GM18507 (cell line): ENCODE measurements at regions not wholly inside any gene's neighbourhood (a gene's known extent, or its start where the extent isn't known, plus 50 kb on each side); places are given as distances from the start of the nearest gene placed in this dataset.
"Not testable (repeated sequence)": the region's sequence is repeated elsewhere in the genome, so short reads cannot be mapped to it uniquely, and the experiment has no call there.

Experiments used
- DNase-seq: peaks from one replicate; pipeline ENCODE4 v3.0.0; 2011; ENCODE audit warnings: low read depth; ENCODE audit not compliant: insufficient read length; ENCODE audit errors: extremely low spot score
- FAIRE-seq: peaks from 2 replicates; lab custom pipeline; 2011; peaks lifted over from hg19 to GRCh38; lab: Jason Lieb, UNC

DNA sequence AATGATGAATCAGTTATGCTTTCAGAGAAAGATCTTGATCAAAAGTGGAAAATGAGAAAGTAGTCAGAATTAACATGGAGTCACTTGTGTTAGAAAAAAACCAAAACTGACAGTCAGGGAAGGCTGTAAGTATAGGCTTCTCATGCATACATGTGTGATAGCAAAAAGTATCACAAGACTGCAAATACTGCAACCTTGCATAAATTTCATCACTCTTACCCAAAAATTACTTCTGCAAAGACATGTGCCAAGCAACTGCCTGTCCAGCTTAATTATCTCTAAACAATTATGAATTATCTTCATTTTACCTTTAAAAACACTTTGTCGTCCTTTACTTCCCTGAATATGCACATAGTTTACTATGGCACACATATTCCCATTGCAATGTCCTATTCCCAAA, 2466.4 kb upstream of the PCDH20 start:
- FAIRE-seq (no peak), DNase-seq (no peak)

DNA sequence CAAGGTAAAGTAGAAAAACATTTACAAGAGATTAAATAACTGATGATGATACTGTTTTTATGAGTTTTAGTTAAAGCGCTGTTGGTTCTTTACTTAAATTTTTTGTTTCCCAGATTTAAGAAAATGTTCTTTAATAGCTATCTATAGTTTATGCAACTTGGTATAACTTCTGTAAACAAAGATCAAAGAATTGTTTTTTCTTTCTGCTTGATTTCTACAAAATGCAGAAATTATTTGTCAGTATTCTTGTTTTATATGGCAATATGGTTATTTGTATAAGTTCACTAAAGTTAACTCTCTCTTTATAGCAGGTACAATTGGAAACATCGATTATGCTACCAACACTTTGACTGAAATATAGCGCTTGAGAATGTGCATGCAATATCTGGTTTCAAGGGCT, 2465.1 kb upstream of the PCDH20 start:
- DNase-seq (no peak), FAIRE-seq (no peak)

DNA sequence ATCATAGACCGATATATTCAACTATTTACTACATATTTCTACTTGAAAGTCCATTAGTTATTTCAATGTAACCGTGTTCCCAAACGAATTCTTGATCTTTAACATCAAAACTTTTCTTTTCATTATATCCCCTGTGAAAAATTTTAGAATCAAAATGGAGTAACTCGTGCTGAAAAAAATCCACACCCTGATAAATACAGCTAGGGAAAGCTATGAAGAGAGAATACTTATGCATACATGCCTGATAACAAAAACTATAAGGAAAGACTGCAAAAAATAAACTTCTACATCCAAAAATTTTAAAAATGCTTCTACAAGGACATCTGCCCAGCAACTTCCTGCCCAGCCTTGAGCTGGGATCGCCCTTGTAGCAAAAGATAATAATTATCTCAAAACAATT, 2458.3 kb upstream of the PCDH20 start:
- no peak for FAIRE-seq
- no peak for DNase-seq

DNA sequence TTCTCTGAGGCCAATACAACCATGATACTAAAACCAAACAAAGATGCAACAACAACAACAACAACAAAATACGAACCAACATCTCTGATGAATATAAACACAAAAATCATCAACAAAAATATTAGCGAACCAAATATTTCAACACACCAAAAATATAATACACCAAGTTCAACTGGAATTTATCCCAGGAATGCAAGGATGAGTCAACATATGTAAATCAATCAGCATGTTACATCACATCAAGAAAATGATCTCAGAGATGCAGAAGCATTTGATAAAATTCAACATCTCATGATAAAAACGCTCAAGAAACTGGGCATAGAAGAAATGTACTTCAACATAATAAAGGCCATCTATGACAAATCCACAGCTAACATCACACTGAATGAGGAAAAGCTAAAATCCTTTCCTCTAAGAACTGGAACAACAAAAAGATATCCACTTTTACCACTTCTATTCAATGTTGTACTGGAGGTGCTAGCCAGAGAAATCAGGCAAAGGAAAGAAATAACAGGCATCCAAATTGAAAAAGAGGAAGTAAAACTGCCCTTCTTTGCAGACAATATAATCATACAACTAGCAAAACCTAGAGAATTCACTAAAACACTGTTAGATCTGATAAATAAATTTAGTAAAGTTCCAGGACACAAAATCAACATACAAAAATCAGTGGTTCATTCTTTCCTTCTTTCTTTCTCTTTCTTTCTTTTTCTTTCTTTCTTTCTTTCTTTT, 2448.7 kb upstream of the PCDH20 start:
- FAIRE-seq: no peak
- no peak for DNase-seq

- no peak for DNase-seq
- FAIRE-seq: no peak
Observed at GRCh38 chr13:63855457-63856118, 2439.9 kb upstream of the PCDH20 start.

- FAIRE-seq (no peak), DNase-seq (no peak)
Observed at GRCh38 chr13:63853816-63854215, 2438.2 kb upstream of the PCDH20 start.

GRCh38 chr13:63851526-63851925, 2435.9 kb upstream of the PCDH20 start:
- DNase-seq (no peak), FAIRE-seq (no peak)

DNA sequence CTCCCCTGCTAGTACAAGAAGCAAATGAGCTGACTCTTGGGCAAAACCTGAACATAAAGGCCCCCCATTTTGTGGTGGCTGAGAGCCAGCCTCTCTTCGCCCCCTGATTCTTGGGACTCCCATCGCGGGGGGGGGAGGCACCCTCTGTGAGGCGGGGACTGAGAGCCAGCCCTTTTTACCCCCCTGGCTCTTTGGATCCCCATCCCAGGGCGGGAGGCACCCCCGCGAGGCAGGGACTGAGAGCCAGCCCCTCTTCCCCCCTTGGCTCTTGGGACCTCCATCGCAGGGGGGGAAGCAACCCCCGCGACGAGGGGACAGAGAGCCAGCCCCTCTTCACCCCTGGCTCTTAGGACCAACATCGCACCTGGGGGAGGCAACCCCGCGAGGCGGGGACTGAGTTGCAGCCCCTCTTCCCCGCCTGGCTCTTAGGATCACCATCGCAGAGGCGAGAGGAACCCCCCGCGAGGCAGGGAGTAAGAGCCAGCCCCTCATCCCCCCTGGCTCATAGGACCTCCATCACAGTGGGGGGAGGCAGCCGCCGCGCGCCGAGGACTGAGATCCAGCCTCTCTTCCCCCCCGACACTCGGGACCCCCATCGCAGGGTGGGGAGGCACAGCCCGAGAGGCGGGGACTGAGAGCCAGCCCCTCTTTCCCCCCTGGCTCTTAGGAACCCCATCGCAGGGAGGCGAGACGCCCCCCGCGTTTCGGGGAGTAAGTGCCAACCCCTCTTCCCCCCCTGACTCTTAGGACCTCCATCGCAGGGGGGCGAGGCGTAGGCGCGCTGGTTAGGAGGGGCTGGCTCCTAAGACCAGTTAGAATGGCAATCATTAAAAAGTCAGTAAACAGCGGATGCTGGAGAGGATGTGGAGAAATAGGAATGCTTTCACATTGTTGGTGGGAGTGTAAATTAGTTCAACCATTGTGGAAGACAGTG, 2428.4 kb upstream of the PCDH20 start:
- no peak for DNase-seq
- no peak for FAIRE-seq

DNA sequence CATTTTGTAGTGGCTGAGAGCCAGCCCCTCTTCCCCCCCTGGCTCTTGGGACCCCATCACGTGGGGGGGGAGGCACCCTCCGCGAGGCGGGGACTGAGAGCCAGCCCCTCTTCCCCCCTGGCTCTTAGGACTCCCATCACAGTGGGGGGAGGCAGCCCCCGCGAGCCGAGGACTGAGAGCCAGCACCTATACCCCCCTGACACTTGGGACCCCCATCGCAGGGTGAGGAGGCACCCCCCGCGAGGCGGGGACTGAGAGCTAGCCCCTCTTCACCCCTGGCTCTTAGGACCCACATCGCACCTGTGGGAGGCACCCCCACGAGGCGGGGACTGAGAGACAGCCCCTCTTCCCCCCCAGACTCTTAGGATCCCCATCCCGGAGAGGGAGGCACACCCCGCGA, 2426.5 kb upstream of the PCDH20 start:
- no peak for DNase-seq
- no peak for FAIRE-seq

DNA sequence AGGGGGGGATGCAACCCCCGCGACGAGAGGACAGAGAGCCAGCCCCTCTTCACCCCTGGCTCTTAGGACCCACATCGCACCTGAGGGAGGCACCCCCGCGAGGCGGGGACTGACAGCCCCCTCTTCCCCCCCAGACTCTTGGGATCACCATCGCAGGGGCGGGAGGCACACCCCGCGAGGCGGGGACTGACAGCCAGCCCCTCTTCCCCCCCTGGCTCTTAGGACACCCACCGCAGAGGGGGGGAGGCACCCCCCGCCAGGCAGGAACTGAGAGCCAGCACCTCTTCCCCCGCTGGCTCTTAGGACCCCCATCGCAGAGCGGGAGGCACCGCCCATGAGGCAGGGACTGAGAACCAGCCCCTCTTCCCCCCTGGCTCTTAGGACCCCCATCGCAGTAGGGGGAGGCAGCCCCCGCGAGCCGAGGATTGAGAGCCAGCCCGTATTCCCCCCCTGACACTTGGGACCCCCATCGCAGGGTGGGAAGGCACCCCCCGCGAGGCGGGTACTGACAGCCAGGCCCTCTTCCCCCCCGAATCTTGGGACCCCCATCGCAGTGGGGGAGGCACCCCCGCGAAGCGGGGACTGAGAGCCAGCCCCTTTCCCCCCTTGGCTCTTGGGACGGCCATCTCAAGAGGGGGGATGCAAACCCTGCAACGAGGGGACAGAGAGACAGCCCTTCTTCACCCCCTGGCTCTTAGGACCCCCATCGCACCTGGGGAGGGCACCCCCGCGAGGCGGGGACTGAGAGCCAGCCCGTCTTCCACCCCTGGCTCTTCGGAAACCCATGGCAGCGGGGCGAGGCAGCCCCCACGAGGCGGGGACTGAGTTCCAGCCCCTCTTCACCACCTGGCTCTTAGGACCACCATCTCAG, 2425.1 kb upstream of the PCDH20 start:
- DNase-seq (no peak), FAIRE-seq (no peak)

- no peak for DNase-seq
- no peak for FAIRE-seq
Observed at GRCh38 chr13:63838366-63839110, 2422.9 kb upstream of the PCDH20 start.

DNA sequence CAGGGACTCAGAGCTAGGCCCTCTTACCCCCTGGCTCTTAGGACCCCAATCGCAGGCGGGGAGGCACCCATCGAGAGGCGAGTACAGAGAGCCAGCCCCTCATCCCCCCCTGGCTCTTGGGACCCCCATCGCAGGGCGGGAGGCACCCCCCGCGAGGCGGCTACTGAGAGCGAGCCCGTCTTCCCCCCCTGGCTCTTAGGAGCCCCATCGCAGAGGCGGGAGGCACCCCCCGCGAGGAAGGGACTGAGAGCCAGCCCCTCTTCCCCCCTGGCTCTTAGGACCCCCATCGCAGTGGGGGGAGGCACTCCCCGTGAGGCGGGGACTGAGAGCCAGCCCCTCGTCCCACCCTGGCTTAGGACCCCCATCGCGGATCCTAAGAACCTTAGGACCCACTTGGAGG, 2422.1 kb upstream of the PCDH20 start:
- DNase-seq, FAIRE-seq: not testable (repeated sequence)

DNA sequence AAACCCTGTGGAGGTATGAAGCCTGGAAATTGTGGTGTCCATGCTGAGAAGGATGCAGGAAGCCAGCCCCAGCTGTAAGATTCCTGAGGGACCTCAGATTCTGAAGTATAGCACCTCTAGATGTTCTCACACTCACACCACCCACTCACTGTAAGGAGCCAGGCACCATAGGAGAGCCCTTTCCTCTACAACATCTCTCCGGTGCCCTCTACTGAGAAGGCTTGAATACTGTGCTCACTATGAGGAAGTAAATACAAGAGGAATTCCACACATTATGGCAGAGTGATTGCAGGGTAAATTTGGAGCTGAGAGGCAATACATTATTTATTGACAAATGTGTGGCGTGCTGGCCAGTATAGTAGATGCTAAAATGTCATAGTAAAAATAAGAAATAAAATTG, 2414.0 kb upstream of the PCDH20 start:
- not testable (repeated sequence) for FAIRE-seq, DNase-seq

GRCh38 chr13:63821785-63822184, 2406.1 kb upstream of the PCDH20 start:
- DNase-seq, FAIRE-seq: not testable (repeated sequence)

- FAIRE-seq: not testable (repeated sequence)
Observed at GRCh38 chr13:63811428-63812004, 2395.9 kb upstream of the PCDH20 start.

GRCh38 chr13:63791134-63791533, 2375.5 kb upstream of the PCDH20 start:
- not testable (repeated sequence) for FAIRE-seq, DNase-seq

More at GRCh38 chr13:63811428-63812004, 2395.9 kb upstream of the PCDH20 start:
- not testable (repeated sequence) for DNase-seq

DNA sequence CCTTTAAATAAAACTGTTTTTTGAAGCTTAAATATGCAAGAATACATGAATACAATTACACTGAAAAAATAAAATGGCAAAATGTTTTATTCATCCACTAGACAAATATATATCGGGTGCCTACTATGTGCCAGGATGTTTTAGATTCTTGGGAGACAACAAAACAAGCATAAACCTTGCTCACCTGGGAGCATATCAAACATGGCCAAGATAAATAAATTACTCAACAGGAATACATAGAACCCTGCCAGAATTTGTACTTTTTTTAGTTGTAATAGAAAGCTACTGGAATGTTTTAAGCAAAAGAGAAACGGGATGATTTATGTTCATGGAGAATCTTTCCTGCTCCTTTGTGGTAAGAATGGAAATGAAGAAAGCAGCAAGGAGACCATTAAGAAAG, 2358.5 kb upstream of the PCDH20 start:
- no peak for FAIRE-seq
- DNase-seq: no peak

DNA sequence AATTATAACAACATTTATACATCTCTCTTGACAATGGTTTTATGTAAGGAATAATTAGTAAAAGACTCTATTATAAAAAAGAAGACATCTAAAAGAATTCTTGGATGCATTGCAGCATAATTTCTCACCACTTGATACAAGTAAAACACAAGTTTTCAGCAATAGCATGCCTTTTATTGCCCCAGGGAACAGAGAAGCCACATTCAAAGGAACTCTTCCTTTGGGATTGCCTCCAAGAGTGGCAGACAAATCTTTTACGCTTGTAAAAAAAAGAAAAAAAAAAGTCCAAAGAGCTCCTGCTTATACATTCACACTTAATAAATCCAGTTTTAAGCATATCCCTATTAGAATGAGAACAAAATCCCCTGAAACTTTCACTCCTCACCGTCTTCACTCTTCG, 2357.8 kb upstream of the PCDH20 start:
- no peak for DNase-seq
- FAIRE-seq: no peak
